Breast epithelium (tissue), 3 donors: ENCODE measurements at regions not wholly inside any gene's neighbourhood (a gene's known extent, or its start where the extent isn't known, plus 50 kb on each side); places are given as distances from the start of the nearest gene placed in this dataset.

ENCODE experiments used
- POLR2A ChIP-seq: fragments of 450-650 bp; IDR thresholded peaks from one replicate; pipeline ENCODE4 v1.6.1; 2016; ENCODE audit warnings: antibody characterized with exemption, mild to moderate bottlenecking, moderate library complexity
- TF ChIP-seq, protein P1 (sequence below), 3 donors: fragments of 450-650 bp; IDR thresholded peaks; one replicate each; pipeline ENCODE4 v1.5.1; 2016 to 2017; ENCODE audit warnings: antibody characterized with exemption in 3 of 3, mild to moderate bottlenecking in 3 of 3, moderate library complexity in 3 of 3

DNA sequence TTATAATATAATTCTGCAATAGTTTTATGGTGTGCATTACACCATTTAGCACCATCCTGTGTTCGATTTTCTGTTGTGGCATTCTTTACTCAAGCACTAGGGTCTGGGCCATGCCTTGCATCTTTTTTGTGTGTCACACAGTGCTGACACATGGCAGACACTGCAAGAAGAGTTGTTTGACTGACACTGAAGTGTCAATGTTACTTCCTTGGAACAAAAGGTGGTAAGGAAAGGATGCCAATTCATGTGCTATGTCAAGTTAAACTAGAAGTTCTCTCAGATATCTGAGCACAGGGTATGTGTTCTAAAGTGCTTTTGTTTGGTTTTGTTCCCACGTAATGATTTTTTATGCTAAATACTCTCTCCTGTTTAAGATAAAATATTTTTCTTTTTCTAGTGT lies 102.5 kb upstream of the UNC13C start:
- TF ChIP-seq, protein P1, sequence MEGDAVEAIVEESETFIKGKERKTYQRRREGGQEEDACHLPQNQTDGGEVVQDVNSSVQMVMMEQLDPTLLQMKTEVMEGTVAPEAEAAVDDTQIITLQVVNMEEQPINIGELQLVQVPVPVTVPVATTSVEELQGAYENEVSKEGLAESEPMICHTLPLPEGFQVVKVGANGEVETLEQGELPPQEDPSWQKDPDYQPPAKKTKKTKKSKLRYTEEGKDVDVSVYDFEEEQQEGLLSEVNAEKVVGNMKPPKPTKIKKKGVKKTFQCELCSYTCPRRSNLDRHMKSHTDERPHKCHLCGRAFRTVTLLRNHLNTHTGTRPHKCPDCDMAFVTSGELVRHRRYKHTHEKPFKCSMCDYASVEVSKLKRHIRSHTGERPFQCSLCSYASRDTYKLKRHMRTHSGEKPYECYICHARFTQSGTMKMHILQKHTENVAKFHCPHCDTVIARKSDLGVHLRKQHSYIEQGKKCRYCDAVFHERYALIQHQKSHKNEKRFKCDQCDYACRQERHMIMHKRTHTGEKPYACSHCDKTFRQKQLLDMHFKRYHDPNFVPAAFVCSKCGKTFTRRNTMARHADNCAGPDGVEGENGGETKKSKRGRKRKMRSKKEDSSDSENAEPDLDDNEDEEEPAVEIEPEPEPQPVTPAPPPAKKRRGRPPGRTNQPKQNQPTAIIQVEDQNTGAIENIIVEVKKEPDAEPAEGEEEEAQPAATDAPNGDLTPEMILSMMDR (IDR thresholded peaks at IDR 0.05), result no peak
- TF ChIP-seq POLR2A, result no peak
